HG03439 (cell line): ENCODE measurements at regions not wholly inside any gene's neighbourhood (a gene's known extent, or its start where the extent isn't known, plus 50 kb on each side); places are given as distances from the start of the nearest gene placed in this dataset.
"Not testable (repeated sequence)": the region's sequence is repeated elsewhere in the genome, so short reads cannot be mapped to it uniquely, and the experiment has no call there.

Source experiments
- ATAC-seq: cut with Tn5 transposase; IDR thresholded peaks from one replicate; pipeline ENCODE4 v1.9.1; 2021; ENCODE audit warnings: mild to moderate bottlenecking, moderate library complexity; ENCODE audit not compliant: unreplicated experiment

DNA sequence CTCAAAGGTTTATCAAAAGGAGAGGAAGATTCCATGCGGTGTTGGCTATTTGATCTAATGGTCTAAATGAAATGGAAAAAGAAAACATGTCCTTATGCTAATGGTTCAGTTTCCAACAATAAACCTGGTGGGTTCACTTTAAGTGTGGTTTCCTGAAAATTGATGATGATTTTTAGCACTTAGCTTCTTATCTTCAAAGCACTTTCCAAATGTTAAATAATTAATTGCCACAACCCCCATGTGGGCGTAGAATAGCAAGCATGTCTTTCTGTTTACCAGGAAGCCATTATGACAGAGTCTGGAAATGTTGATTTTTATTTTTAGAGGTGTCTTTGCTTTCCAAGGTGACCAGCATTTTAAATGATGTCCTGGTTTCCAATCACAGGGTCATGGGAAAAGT is 134.8 kb upstream of the SLC4A4 start:
- ATAC-seq = no peak

GRCh38 chr4:71206763-71207162 is 132.1 kb upstream of the SLC4A4 start:
- no peak for ATAC-seq

DNA sequence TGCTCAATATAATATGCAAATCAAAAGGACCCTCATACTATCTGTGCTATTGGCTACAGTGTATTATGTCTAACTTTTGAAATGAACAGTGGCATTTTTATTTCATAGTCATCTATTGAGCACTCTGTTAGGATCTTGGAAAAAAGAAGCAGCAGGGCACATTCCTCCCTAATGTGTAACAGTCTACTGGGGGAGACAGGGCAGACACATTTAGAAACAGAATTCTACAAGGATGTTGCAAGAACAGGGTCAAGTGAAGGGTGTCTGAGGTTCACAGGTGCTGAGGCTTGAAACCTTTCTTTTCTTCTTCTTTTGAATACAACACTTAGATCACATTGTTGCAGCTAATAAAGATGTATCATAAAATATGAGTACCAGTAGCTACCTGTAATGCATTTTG is 129.7 kb upstream of the SLC4A4 start:
- ATAC-seq = no peak

DNA sequence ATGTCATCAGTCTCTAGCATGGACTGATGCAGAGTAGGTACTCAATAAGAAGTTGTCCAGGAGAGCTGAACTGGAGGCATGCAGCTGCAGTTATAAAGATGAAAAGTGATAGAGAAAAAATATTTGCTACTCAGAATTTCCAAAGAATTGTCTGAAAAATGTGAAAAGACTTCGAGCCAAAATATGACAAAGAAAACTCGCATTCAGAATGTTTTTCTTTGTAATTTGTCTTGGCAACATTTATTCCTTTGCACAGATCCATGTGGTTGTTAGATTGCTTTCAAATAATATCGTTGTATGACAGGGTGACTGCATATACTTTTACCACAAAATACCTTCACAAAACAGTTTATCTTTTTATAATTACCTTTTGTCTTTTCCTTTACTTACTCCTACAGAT is 128.0 kb upstream of the SLC4A4 start:
- ATAC-seq = no peak

- no peak for ATAC-seq
These were observed 127.1 kb upstream of the SLC4A4 start for GRCh38 chr4:71211748-71212147.

DNA sequence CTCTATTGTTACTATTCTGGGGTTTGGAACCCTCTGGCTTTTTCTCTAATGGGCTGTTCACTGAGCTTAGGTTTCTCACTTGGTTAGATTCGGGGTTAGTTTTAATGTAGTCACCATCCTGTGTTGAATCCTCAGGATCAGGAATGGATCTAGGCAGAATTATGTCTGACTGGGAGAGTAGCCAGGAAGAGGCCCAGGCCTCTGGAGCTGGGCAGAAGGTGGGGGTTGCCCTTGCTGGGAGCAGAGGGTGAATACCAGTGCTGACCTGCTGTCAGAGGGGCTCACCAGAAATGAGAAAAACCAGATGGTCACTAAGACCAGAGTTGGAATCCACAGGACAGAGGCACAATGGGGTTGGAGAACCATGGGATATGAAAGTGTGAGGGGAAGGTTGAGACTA is 126.6 kb upstream of the SLC4A4 start:
- no peak for ATAC-seq

DNA sequence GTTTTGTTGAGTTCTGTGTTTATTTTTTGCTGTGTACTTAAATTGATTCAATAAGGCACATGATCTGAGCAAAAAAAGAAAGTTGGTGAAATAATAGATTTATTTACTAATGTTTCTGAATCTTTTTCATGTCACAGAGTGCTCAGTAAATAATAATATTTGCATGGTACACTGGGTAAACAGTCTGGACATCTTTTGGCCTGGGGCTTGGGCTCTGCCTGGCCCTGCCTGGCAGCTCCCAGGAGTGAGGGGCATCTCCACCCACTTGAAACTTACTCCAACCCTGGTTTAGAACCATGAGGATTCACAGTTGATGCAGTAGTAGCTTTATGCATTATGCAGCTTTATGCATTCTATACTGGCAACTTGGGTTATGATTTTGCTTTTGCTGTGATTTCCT is 124.2 kb upstream of the SLC4A4 start:
- no peak for ATAC-seq

DNA sequence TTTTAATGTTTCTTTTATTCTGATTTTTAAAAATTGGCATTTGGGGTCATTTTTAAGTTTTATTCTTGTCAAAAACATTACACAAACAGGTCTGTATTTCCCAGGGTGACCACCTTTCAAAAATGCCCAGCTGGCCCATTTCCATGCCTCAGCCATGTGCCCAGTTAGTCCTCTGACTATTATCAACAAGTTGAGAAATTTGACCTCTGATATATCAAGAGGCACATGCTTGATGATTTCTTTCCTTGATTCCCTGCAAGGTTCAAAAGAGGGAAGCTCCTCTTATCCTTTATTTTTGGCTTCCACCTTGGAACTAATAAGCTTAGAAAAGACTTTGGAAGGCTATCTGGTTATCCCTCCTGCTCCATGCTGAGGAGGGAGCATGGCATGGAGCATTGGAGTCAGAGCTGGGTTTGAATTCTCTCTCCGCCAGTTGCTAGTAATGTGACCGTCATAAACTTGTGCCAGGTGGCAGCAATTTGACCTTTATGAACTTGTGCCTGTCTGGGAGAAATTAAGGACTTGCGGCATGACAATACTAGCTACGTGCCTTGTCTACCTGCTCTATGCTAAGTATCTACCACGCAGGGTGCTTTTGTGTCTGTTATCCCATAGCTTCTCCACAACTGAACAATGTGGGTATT is 122.4 kb upstream of the SLC4A4 start:
- no peak for ATAC-seq

- ATAC-seq = no peak
These were observed 121.1 kb upstream of the SLC4A4 start for GRCh38 chr4:71217688-71218087.

GRCh38 chr4:71220848-71221247 is 118.0 kb upstream of the SLC4A4 start:
- ATAC-seq = not testable (repeated sequence)

- no peak for ATAC-seq
These were observed 117.0 kb upstream of the SLC4A4 start for GRCh38 chr4:71221510-71222466.

DNA sequence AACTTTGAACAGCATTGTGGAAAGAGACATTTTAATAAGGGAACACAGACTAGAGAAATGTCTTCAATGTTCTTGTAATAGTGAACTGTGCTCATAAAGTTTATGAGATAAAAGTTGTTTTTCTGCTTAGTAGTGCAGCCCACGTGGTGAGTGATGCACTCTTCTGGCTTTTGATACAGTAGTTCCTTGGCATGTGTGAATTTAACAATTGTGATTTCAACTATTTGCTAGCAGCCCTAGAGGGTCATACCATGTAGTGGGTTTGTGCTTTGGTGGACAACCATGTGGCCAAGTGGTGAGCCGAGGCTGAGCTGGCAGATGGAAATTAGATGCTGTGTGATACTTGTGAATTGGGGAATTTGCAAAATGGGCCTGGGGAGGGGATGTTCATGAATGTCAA is 116.2 kb upstream of the SLC4A4 start:
- no peak for ATAC-seq

DNA sequence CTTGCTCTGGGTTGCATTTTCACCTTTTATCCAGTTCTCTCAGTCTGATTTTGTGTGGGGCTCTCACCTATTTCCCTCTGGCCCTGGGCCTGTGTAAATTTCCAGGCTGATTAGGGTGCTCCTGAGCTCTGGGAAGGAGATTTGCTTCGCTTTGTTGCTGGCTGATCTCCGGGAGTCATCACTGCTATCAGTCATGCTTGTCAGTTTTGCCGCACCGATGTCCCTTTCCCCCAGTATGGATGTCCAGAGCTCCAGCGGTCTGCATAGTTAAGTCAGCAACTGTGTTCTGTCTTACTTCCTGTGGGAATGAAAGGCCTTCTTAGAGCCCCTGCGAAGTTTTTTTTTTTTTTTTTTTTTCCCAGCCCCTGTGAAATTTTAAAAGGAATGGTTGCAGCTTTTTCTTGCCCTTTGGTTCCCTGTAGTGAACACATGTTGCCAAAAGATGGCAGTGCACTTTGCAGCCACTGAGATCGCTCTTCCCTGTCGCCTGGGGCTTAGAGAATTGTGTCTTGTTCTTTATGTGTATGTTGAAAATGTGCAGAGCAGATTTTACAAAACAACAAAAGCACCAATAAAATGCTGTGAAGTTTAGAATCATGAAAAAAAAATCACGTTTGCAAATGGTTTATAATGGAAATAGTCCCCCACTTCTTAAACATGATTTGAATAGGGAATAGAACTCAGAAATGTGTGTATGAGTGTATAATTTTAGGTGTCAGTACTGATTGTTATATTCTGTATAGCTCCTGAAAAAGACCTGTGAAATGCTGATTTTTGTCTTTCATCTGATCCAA is 109.1 kb upstream of the SLC4A4 start:
- no peak for ATAC-seq

DNA sequence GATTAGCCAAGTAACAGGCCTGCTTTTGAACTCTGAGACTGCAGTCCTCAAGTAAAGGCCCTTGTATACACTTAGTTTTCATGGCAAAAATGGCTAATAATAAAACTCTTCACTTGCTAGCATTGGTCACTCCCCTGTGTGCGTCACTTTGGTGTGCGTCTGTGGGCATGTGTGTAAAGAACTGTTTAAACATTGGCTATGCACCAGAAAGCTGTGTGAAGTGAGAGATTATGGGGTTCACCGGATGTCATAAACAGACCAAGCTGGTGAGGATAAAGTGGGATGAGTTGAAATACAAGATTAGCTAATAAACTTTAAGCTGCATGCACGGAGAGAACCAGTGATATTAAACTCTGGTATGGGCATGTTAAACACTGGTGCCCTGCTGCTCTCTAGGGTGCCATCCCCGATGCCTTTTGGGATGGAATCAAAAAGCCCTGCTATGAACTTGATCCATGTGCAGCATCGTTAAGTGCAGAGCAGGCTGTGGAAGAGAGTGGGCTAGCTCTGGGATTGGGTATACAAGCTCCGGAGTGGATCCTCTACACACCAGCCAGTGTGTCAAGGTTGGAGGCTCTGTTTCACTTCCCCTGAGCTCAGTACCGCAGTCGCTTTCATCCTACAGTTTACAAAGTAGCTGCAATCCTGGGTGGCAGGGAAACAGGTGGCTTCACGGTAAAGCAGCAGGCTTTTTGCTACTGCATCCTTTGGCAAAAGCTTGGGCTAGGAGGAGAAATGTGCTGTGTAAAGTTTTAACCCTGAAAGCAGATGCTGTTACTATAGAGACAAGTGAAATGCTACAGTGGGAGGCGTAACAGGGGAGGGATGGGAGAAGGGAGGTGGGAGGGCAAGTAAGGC is 108.3 kb upstream of the SLC4A4 start:
- no peak for ATAC-seq

- no peak for ATAC-seq
These were observed 107.4 kb upstream of the SLC4A4 start for GRCh38 chr4:71231129-71232055.

DNA sequence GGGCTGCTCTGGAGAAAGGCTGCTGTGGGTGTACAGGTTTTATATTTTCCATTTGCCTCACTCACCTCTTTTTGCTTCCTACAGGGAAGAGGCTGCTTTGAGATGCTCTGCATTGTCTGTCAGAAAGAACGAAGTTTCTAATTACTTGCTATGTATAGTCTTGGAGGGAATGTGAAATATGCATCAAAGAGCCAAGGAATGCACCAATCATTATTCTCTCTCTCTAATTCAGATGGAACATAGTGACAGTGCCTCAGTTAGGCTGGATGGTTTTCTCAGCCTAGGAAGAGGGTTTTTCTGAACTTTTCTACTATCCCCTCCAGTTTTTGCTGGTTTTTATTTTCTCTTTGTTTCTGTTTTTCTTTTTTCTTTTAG is 106.8 kb upstream of the SLC4A4 start:
- ATAC-seq = no peak

GRCh38 chr4:71232846-71233245 is 106.0 kb upstream of the SLC4A4 start:
- ATAC-seq = no peak

GRCh38 chr4:71235311-71236201 is 103.3 kb upstream of the SLC4A4 start:
- no peak for ATAC-seq

GRCh38 chr4:71236226-71236625 is 102.6 kb upstream of the SLC4A4 start:
- no peak for ATAC-seq
